ENCODE measurements at regions not wholly inside any gene's neighbourhood (a gene's known extent, or its start where the extent isn't known, plus 50 kb on each side); places are given as distances from the start of the nearest gene placed in this dataset.
A peak's percentile ranks its signal among the peaks of the same experiment; 100 is the strongest.
"Not testable (repeated sequence)": the region's sequence is repeated elsewhere in the genome, so short reads cannot be mapped to it uniquely, and the experiment has no call there.

- peaks cover 9% of the 10 kb centered on the region for H3K27me3 Mint-ChIP-seq (ENCODE audit: insufficient read depth, low read depth)
- H3K27ac ChIP-seq: no peak overlapping the region
- no peak overlapping the region for H2AFZ ChIP-seq (replicated peaks)
Measured at GRCh38 chr22:44570476-44571445, 72.7 kb upstream of the RTL6 start.

GRCh38 chr22:44569561-44569991 lies 71.5 kb upstream of the RTL6 start:
- no peak overlapping the region for H3K4me2 ChIP-seq
- no peaks in the 10 kb centered on the region for H3K4me1 ChIP-seq
- Mint-ChIP-seq H3K4me3 (no peak overlapping the region), H3K27ac (no peak overlapping the region), H3K4me1 (peaks cover 14% of the 10 kb centered on the region), H3K9me3 (peaks cover 17% of the 10 kb centered on the region), H3K27me3 (ENCODE audit: insufficient read depth, low read depth) (peaks cover 9% of the 10 kb centered on the region), H3K36me3 (no peaks in the 10 kb centered on the region)
- no peak overlapping the region for H3K4me3 ChIP-seq
- H3K9ac ChIP-seq: no peak overlapping the region
- H3K79me2 ChIP-seq (ENCODE audit: low read depth): no peaks in the 10 kb centered on the region
- no peaks in the 10 kb centered on the region for H3K9me3 ChIP-seq (ENCODE audit: low read depth)
- TF ChIP-seq CTCF (IDR thresholded peaks at IDR 0.05) (no peak), EZH2phosphoT487 (IDR thresholded peaks at IDR 0.05) (no peak), EZH2 (IDR thresholded peaks at IDR 0.05) (no peak)
- DNase-seq (ENCODE audit: low spot score): no peak
- H2AFZ ChIP-seq (replicated peaks): no peak overlapping the region
- H4K20me1 ChIP-seq (ENCODE audit: low read depth): no peaks in the 10 kb centered on the region
- H3K27ac ChIP-seq: no peak overlapping the region
- no peaks in the 10 kb centered on the region for H3K27me3 ChIP-seq
- no peaks in the 10 kb centered on the region for H3F3A ChIP-seq (ENCODE audit: low read depth)
- no peaks in the 10 kb centered on the region for H3K36me3 ChIP-seq

More at GRCh38 chr22:44570476-44571445, 72.7 kb upstream of the RTL6 start:
- Histone ChIP-seq H3K4me3 (no peak overlapping the region), H3K27me3 (no peaks in the 10 kb centered on the region), H3K9ac (no peak overlapping the region), H3K4me2 (no peak overlapping the region), H3K36me3 (no peaks in the 10 kb centered on the region), H3K79me2 (ENCODE audit: low read depth) (no peaks in the 10 kb centered on the region), H3K9me3 (ENCODE audit: low read depth) (no peaks in the 10 kb centered on the region), H3F3A (ENCODE audit: low read depth) (no peaks in the 10 kb centered on the region), H3K4me1 (no peaks in the 10 kb centered on the region), H4K20me1 (ENCODE audit: low read depth) (no peaks in the 10 kb centered on the region)
- H3K4me3 Mint-ChIP-seq: no peak overlapping the region
- H3K36me3 Mint-ChIP-seq: no peaks in the 10 kb centered on the region
- H3K9me3 Mint-ChIP-seq: peaks cover 15% of the 10 kb centered on the region
- H3K27ac Mint-ChIP-seq: peak overlapping the region; percentile 37
- TF ChIP-seq EZH2 (IDR thresholded peaks at IDR 0.05) (no peak), CTCF (IDR thresholded peaks at IDR 0.05) (no peak), EZH2phosphoT487 (IDR thresholded peaks at IDR 0.05) (no peak)
- peaks cover 14% of the 10 kb centered on the region for H3K4me1 Mint-ChIP-seq
- DNase-seq (ENCODE audit: low spot score): no peak

GRCh38 chr22:44567846-44568493 lies 69.9 kb upstream of the RTL6 start:
- Histone ChIP-seq H3K9me3 (ENCODE audit: low read depth) (no peaks in the 10 kb centered on the region), H3K27me3 (no peaks in the 10 kb centered on the region), H3K4me3 (no peak overlapping the region), H3K9ac (no peak overlapping the region), H3K36me3 (no peaks in the 10 kb centered on the region), H3K79me2 (ENCODE audit: low read depth) (no peaks in the 10 kb centered on the region), H3F3A (ENCODE audit: low read depth) (no peaks in the 10 kb centered on the region), H3K4me1 (no peaks in the 10 kb centered on the region), H3K4me2 (no peak overlapping the region), H3K27ac (no peak overlapping the region), H4K20me1 (ENCODE audit: low read depth) (no peaks in the 10 kb centered on the region), H2AFZ (replicated peaks) (no peak overlapping the region)
- Mint-ChIP-seq H3K36me3 (no peaks in the 10 kb centered on the region), H3K27me3 (ENCODE audit: insufficient read depth, low read depth) (peaks cover 9% of the 10 kb centered on the region), H3K9me3 (peaks cover 27% of the 10 kb centered on the region), H3K4me3 (no peak overlapping the region), H3K27ac (no peak overlapping the region), H3K4me1 (peaks cover 14% of the 10 kb centered on the region)
- DNase-seq (ENCODE audit: low spot score): no peak
- TF ChIP-seq CTCF (IDR thresholded peaks at IDR 0.05): peak; percentile 46
- no peak for TF ChIP-seq EZH2 (IDR thresholded peaks at IDR 0.05)

- not testable (repeated sequence) for H3K27me3 Mint-ChIP-seq (ENCODE audit: insufficient read depth, low read depth); H3K9ac ChIP-seq; H3K4me3 ChIP-seq; H3K4me1 ChIP-seq; H3K27me3 ChIP-seq; DNase-seq (ENCODE audit: low spot score); H3K4me3 Mint-ChIP-seq; H3F3A ChIP-seq (ENCODE audit: low read depth); H2AFZ ChIP-seq (replicated peaks); H3K4me2 ChIP-seq; H3K79me2 ChIP-seq (ENCODE audit: low read depth); H3K36me3 ChIP-seq; H3K27ac ChIP-seq; H3K27ac Mint-ChIP-seq; H3K9me3 ChIP-seq (ENCODE audit: low read depth); H3K36me3 Mint-ChIP-seq; H4K20me1 ChIP-seq (ENCODE audit: low read depth)
- peaks cover 14% of the 10 kb centered on the region for H3K4me1 Mint-ChIP-seq
- peaks cover 27% of the 10 kb centered on the region for H3K9me3 Mint-ChIP-seq
Measured at GRCh38 chr22:44567378-44567841, 69.4 kb upstream of the RTL6 start.
